Duodenal mucosa (tissue), 2 donors: ENCODE measurements at regions not wholly inside any gene's neighbourhood (a gene's known extent, or its start where the extent isn't known, plus 50 kb on each side); places are given as distances from the start of the nearest gene placed in this dataset.

Source experiments
- H3K27ac ChIP-seq: one replicate; pipeline ENCODE4 v1.7.0; 2013; ENCODE audit warnings: low read depth, low read length
- H3K27me3 ChIP-seq, 2 donors: one replicate each; pipeline ENCODE4 v1.7.0; 2013; ENCODE audit warnings: low read length in 2 of 2, control low read depth in 1 of 2; ENCODE audit not compliant: insufficient read depth in 2 of 2, control insufficient read depth in 1 of 2
- H3K36me3 ChIP-seq, 2 donors: one replicate each; pipeline ENCODE4 v1.7.0; 2013; ENCODE audit warnings: low read length in 2 of 2, control low read depth in 1 of 2; ENCODE audit not compliant: insufficient read depth in 2 of 2, control insufficient read depth in 1 of 2
- H3K4me1 ChIP-seq, 2 donors: one replicate each; pipeline ENCODE4 v1.7.0; 2013; ENCODE audit warnings: low read length in 2 of 2, control low read depth in 1 of 2; ENCODE audit not compliant: insufficient read depth in 2 of 2, control insufficient read depth in 1 of 2
- H3K4me3 ChIP-seq, 2 donors: one replicate each; pipeline ENCODE4 v1.7.0; 2013; ENCODE audit warnings: low read length in 2 of 2, low read depth in 1 of 2
- H3K9ac ChIP-seq, 2 donors: one replicate each; pipeline ENCODE4 v1.7.0; 2013; ENCODE audit warnings: low read length in 2 of 2, low read depth in 1 of 2
- H3K9me3 ChIP-seq, 2 donors: one replicate each; pipeline ENCODE4 v1.7.0; 2013; ENCODE audit warnings: low read length in 2 of 2, control low read depth in 1 of 2; ENCODE audit not compliant: control insufficient read depth in 1 of 2

DNA sequence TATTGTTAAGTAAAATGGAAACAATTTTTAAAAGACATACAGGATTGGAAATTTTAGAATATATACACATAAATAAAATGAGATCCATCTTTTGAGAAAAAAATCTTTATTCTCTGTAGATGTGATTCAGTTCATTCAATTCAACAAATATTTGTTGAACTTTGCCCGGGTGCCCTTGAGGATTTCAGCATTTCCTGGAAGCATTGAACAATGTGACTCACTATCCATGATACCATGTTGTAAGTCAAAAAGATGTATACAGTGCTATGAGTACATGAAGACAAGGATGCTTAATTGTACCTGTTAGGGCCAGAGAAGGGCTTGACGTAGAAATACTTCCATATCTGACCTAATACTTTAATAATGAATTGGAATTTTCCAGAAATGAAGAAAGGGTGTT lies 353.7 kb downstream of the METTL15 start:
- no peak overlapping the region for H3K4me3 ChIP-seq
- H3K4me1 ChIP-seq = no peaks in the 10 kb centered on the region
- no peak overlapping the region for H3K9ac ChIP-seq
- no peaks in the 10 kb centered on the region for H3K27me3 ChIP-seq
- H3K9me3 ChIP-seq = no peaks in the 10 kb centered on the region
- H3K36me3 ChIP-seq = no peaks in the 10 kb centered on the region
- no peak overlapping the region for H3K27ac ChIP-seq

- Histone ChIP-seq H3K27me3 (no peaks in the 10 kb centered on the region), H3K36me3 (no peaks in the 10 kb centered on the region), H3K4me1 (no peaks in the 10 kb centered on the region), H3K4me3 (no peak overlapping the region), H3K27ac (no peak overlapping the region), H3K9me3 (no peaks in the 10 kb centered on the region), H3K9ac (no peak overlapping the region)
Observed at GRCh38 chr11:28461338-28461737, 353.1 kb downstream of the METTL15 start.

GRCh38 chr11:28460348-28460747 lies 352.2 kb downstream of the METTL15 start:
- Histone ChIP-seq H3K9ac (no peak overlapping the region), H3K9me3 (no peaks in the 10 kb centered on the region), H3K4me3 (no peak overlapping the region), H3K27me3 (no peaks in the 10 kb centered on the region), H3K4me1 (no peaks in the 10 kb centered on the region), H3K27ac (no peak overlapping the region), H3K36me3 (no peaks in the 10 kb centered on the region)

DNA sequence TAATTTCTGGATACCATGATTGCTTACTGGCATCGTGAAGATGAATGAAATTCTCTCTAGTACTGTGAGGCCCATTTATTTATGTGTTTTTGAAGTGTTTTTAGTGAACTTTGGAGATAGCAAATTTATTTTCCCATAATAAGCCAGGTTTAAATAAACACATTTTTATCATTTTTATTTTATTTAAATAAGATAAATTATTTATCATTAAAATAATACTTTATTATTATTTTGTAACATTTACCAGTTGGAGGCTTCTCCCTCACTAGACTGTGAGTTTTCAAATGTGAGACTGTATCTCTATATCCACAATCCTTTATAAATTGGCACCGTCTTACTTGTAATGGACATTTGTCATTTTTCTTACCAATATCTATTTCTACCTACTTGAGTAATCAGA lies 351.7 kb downstream of the METTL15 start:
- Histone ChIP-seq H3K27ac (no peak overlapping the region), H3K9ac (no peak overlapping the region), H3K27me3 (no peaks in the 10 kb centered on the region), H3K36me3 (no peaks in the 10 kb centered on the region), H3K9me3 (no peaks in the 10 kb centered on the region), H3K4me1 (no peaks in the 10 kb centered on the region), H3K4me3 (no peak overlapping the region)

DNA sequence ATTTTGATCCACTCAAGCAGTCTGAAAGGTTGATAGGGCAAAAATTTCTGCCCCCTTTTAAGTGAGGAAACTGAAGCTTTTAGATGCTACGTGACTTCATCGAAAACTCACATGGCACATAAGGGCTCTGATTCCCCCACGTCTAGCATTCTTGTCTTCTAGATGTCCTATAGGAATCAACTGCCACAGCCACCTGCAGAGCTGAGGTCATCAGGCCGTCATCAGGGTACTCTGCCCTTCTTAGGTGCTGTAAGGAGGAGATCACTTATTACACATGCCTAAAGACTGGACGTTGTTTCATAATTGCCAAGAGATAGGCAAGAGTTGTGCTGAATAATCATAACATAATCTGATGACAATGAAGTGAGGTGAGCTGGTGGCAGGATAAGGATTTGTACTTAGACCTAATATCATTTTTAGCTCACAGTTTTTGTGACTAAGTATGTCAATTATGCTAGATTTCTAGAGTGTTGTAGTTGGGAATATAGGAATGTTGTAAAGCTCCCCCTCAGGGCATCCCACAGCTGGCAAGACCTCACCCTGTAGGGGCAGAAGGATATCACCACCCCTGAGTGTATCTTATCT lies 349.4 kb downstream of the METTL15 start:
- Histone ChIP-seq H3K36me3 (no peaks in the 10 kb centered on the region), H3K27me3 (no peaks in the 10 kb centered on the region), H3K4me1 (no peaks in the 10 kb centered on the region), H3K4me3 (no peak overlapping the region), H3K27ac (no peak overlapping the region), H3K9ac (no peak overlapping the region), H3K9me3 (no peaks in the 10 kb centered on the region)

DNA sequence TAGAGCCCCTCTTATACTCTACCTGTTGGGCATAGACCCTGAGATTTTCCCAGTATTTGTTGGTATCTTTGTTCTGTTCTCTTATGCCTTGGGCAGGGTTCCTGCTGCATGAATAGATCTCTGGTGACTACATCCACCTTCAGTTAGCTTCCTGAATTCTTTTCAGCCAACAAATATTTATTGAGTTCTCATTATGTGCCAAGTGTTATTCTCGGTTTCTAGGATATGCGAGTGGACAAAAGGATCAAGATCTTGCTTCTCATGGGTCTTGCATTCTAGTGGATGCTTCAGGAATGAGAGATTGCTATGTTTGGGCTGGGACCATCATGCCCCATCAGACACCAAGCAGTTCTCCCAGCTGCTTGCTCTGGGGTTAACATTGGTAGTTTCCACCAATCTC lies 340.0 kb downstream of the METTL15 start:
- no peaks in the 10 kb centered on the region for H3K4me1 ChIP-seq
- H3K9ac ChIP-seq = no peak overlapping the region
- H3K4me3 ChIP-seq = no peak overlapping the region
- no peaks in the 10 kb centered on the region for H3K36me3 ChIP-seq
- no peaks in the 10 kb centered on the region for H3K27me3 ChIP-seq
- no peak overlapping the region for H3K27ac ChIP-seq
- H3K9me3 ChIP-seq = no peaks in the 10 kb centered on the region

- no peak overlapping the region for H3K27ac ChIP-seq
- H3K4me3 ChIP-seq = no peak overlapping the region
- H3K9ac ChIP-seq = no peak overlapping the region
- H3K4me1 ChIP-seq = no peaks in the 10 kb centered on the region
- no peaks in the 10 kb centered on the region for H3K9me3 ChIP-seq
- no peaks in the 10 kb centered on the region for H3K27me3 ChIP-seq
- H3K36me3 ChIP-seq = no peaks in the 10 kb centered on the region
Observed at GRCh38 chr11:28447226-28447625, 339.0 kb downstream of the METTL15 start.

DNA sequence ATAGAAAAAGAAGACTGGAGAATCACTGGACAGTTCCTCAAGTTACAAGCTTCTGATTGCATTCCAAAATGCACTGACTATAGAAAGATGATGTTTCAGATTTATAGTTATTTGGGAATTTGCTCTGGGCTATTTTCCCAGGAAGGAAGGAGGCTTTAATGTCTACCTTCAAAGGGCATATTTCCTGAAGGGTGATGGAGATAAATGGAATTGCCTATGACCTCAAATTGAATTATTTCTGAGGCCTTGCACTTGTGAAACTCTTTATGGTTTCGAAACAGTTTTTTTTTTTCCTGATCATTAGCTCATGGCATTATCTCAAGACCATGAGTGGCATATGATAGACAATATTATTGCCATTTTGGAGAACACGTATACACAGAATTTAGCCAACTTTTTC lies 333.9 kb downstream of the METTL15 start:
- H3K36me3 ChIP-seq = no peaks in the 10 kb centered on the region
- no peak overlapping the region for H3K4me3 ChIP-seq
- H3K9ac ChIP-seq = no peak overlapping the region
- no peak overlapping the region for H3K27ac ChIP-seq
- H3K9me3 ChIP-seq = no peaks in the 10 kb centered on the region
- H3K27me3 ChIP-seq = no peaks in the 10 kb centered on the region
- H3K4me1 ChIP-seq = no peaks in the 10 kb centered on the region

DNA sequence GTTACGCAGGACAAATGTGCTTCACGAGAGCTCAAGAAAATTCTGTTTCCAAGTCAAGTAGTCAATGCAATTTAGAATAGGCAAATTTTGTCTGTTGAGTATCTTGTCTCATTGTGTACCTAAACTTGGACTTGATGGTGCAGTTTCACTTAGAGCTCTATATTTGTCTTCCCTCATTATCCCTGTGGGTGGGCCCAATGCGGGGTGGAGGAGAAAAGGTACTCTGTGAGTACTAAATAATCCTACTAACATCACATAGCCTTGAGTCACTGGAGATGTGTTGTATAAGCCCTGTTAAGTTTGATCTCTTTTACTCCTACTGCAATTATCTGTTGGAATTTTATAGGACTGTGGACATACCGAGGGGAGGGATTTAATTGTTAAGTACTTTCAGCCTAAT lies 331.2 kb downstream of the METTL15 start:
- no peak overlapping the region for H3K27ac ChIP-seq
- no peaks in the 10 kb centered on the region for H3K4me1 ChIP-seq
- H3K4me3 ChIP-seq = no peak overlapping the region
- no peaks in the 10 kb centered on the region for H3K36me3 ChIP-seq
- no peak overlapping the region for H3K9ac ChIP-seq
- no peaks in the 10 kb centered on the region for H3K27me3 ChIP-seq
- no peaks in the 10 kb centered on the region for H3K9me3 ChIP-seq

GRCh38 chr11:28420099-28420498 lies 311.9 kb downstream of the METTL15 start:
- no peaks in the 10 kb centered on the region for H3K9me3 ChIP-seq

More at GRCh38 chr11:28420099-28420498, 311.9 kb downstream of the METTL15 start:
- Histone ChIP-seq H3K4me3 (no peak overlapping the region), H3K27ac (no peak overlapping the region), H3K36me3 (no peaks in the 10 kb centered on the region), H3K27me3 (no peaks in the 10 kb centered on the region), H3K4me1 (no peaks in the 10 kb centered on the region), H3K9ac (no peak overlapping the region)
